ENCODE measurements at regions not wholly inside any gene's neighbourhood (a gene's known extent, or its start where the extent isn't known, plus 50 kb on each side); places are given as distances from the start of the nearest gene placed in this dataset.

DNA sequence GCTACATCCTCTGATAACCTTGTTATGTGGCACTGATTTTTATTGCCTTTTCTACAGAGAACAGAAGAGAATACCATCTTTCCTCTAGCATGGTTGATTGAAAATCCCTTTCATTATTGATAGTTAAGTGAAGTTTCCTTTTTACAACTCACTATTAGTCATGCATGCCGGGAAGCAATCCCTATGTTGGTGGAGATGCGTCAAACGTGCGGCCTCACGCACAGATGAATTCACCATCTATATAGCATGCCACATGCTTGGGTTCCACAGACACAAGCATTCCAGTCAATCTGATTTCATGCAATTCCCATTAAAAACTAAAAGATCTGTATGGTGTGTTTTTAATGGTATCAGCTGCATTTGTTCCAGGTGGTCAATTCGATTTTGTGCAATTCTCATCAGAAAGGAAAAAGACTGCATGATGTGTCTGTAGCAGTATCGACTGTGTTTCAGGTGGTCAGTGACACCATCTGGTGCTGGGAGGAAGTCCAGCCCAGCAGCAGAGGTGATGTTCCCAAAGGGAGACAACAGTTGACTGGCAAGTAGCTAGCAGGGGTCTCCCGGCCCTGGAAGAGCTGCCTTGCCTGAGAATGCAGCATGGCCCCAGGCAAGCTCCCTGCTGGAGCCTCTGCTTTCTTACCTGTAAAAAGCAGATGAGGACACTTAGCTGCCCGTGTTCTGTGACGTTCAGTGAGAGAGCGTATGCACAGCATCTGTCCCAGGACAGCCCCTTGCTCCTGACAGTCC is 151.3 kb upstream of the NCK2 start:
- DNase-seq (ENCODE audit: low read depth): no peak

GRCh38 chr2:105592288-105592687 is 152.4 kb upstream of the NCK2 start:
- DNase-seq (ENCODE audit: low read depth): no peak

DNA sequence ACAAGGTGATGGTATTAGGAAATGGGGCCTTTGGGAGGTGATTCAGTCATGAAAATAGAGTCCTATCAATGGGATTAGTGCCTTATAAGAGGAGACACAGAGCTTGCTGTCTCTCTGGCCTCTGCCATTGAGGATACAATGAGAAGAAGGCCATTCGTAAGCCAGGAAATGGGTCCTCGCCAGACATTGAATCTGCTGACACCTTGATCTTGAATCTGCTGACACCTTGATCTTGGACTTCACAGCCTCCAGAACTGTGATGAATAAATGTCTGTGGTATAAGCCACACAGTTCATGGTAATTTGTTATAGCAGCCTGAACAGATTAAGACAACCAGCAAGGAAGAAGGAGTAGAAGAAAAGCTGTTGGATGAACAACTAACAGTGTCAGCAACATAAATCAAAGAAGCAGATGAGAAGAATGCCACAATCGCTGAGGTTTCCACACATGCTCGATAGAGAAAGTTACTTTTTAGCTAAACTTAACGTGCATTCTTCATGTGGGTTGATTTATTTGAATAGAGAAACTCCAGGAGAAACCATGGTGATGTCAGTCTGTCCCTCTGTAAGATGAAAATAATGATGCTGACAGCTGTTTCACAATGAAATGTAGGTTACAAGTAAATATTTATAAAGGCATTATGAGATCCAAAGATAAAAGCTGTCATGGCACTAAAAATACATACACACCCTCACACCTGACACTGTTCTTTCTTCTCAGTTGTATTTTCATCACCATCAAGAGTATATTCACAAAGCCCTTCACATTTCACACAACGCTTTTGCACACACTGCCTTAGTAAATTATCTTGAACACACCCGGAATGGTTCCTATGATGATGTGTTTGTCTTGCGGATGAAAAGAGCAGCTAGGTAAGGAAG is 153.7 kb upstream of the NCK2 start:
- DNase-seq (ENCODE audit: low read depth): no peak

GRCh38 chr2:105588581-105588980 is 156.1 kb upstream of the NCK2 start:
- DNase-seq (ENCODE audit: low read depth): no peak

DNA sequence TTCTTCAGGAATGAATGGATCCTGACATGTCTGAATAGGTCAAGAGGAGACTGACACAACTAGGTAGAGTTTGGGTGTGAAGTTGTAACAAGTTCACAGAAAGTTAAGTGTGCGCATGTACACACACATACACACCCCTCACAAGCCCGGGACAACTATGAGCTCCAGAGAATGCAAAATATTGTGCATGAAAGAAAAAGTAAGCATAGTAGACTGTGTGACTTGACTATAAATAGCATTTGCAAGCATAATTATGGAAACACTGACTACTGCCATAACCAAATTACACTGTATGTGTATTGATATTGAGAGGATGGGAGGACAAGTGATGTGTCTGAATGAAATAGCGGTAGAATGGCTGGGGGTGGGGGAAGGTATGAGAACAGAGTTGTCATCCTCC is 157.1 kb upstream of the NCK2 start:
- no peak for DNase-seq (ENCODE audit: low read depth)

- no peak for DNase-seq (ENCODE audit: low read depth)
Observed at GRCh38 chr2:105584435-105585010, 160.2 kb upstream of the NCK2 start.

DNA sequence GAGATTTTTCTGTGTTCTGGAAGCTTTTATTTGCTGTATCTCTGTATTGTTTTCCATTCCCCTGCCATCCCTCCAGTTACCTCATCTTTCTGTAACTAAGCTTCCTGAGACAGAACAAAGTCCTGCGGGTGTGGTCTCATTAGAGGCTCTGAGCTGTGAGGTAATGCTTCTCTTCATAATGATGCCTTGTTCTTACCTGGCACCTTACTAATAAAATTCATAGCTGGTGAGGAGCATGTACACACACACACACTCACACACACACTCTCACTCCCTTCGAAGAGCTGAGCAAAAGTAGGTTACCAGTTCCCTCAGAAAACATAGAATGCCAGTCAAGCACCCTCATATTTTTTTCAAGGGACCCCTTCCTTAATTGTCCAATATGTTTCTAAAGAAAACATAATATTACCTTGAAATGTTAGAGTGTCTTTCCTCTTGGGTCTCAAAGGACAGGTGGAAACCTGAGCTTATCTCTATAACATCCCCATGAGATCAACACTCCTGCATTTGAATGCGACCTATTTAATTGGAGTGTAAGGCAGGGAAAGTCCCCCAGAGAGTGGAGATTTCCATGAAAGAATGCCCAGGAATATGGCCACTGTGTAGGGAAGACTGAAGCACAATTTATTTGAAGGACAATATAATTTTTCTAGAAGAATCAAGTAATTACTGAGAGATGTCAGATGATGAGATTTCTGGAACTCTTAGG is 161.6 kb upstream of the NCK2 start:
- DNase-seq (ENCODE audit: low read depth): no peak

- no peak for DNase-seq (ENCODE audit: low read depth)
Observed at GRCh38 chr2:105581555-105581944, 163.2 kb upstream of the NCK2 start.

DNA sequence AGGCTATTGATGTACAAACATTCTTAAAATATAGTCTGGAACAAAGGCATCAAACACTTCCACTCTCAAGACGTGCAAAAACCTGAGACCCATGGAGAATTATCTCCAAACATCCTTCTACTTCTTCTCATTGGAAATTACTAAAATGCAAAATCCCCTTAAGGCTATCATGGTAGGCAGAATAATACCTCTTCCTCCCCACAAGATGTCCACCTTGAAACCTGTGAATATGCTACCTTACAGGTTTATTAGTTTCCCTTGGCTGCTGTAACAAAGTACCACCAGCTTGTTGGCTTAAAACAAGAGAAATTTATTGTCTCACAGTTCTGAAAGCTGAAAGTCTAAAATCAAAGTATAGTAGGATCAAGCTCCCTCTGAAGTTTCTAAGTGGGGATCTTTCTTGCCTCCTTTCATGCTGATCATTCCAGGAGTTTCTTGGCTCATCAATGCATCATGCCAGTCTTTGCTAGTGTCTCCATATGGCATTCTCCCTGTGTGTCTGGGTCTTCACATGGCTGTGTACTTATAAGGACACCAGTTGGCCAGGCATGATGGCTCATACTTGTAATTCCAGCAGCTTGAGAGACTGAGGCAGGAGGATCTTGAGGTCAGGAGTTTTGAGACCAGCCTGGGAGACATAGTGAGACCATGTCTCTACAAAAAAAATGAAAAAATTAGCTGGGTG is 163.7 kb upstream of the NCK2 start:
- DNase-seq (ENCODE audit: low read depth): no peak

- no peak for DNase-seq (ENCODE audit: low read depth)
Observed at GRCh38 chr2:105580216-105580615, 164.5 kb upstream of the NCK2 start.

- no peak for DNase-seq (ENCODE audit: low read depth)
Observed at GRCh38 chr2:105578166-105578565, 166.5 kb upstream of the NCK2 start.

GRCh38 chr2:105577762-105578161 is 166.9 kb upstream of the NCK2 start:
- no peak for DNase-seq (ENCODE audit: low read depth)

DNA sequence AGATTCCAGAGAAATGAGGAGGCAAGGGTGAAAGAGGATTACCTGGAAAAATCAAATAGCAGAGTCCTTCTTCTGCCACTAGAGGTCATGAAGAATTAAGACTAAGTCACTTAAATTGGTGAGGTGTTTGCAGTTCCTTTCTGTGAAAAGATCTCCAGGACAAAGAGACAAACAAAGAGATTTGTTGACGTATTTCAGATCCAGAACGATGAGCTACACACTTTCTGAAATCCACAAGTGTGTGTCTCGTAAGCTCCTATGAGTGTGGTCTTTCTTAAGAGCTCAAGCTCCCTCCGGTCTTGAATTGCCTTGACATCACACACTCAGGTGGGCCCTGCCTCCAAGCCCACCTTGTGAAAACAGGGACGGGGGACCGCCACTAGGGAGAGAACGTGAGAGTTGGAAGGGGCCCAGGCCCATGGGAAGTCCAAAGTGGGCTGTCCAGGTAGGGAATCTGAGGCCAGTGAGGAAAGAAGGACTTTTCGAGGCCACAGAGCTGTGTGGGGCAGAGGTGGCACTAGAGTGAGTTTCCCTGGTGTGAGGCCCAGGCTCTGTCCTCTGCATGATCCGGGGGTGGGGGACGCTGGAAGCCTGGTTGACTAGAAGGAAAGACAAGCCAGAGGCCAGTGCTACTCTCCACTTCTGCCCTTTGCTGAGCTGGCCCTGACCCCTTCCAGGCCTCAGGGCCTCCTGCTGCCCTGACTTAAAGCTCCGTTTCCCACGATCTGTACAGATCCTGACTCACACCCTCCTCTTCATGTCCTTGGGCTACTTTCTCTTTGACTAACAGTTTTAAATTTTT is 168.1 kb upstream of the NCK2 start:
- no peak for DNase-seq (ENCODE audit: low read depth)

- DNase-seq (ENCODE audit: low read depth): no peak
Observed at GRCh38 chr2:105576050-105576439, 168.7 kb upstream of the NCK2 start.

- no peak for DNase-seq (ENCODE audit: low read depth)
Observed at GRCh38 chr2:105575499-105576025, 169.2 kb upstream of the NCK2 start.

- no peak for DNase-seq (ENCODE audit: low read depth)
Observed at GRCh38 chr2:105574796-105575344, 169.8 kb upstream of the NCK2 start.

GRCh38 chr2:105573910-105574655 is 170.6 kb upstream of the NCK2 start:
- DNase-seq (ENCODE audit: low read depth): no peak

DNA sequence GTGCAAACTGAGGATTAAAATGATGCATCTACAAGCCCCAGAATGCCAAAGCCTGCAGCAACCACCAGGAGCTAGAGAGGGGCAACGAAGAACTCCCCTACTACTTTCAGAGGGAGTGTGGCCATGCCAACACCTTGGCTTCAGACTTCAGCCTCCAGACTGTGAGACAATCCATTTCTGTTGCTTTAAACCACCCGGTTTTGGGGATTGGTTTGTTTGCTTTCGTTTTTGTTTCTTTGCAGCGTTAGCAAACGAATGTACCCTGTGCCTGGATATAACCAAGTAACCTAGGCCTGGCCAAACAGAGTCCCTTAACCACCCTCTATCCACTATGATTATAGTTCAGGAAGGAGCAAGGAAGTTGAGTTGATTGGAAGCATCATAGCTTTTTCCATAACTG is 171.2 kb upstream of the NCK2 start:
- no peak for DNase-seq (ENCODE audit: low read depth)

- DNase-seq (ENCODE audit: low read depth): no peak
Observed at GRCh38 chr2:105571445-105571987, 172.7 kb upstream of the FHL2 start.

All from stimulated activated CD8-positive, alpha-beta memory T cell treated with anti-CD3 and anti-CD28 coated beads, Interleukin-15, amount 100 ng/mL, for 1 hour (primary cell).